GM12891 (cell line): ENCODE measurements at regions not wholly inside any gene's neighbourhood (a gene's known extent, or its start where the extent isn't known, plus 50 kb on each side); places are given as distances from the start of the nearest gene placed in this dataset.

Source experiments
- POLR2A ChIP-seq: IDR thresholded peaks from 2 replicates; pipeline ENCODE4 v1.6.1; 2011; ENCODE audit warnings: low read depth, low read length, control low read depth
- SPI1 ChIP-seq: IDR thresholded peaks from 2 replicates; pipeline ENCODE4 v1.6.1; 2011; ENCODE audit warnings: low read depth, low read length, control low read depth

GRCh38 chr1:189103956-189104355, 1373.7 kb downstream of the BRINP3 start:
- no peak for TF ChIP-seq SPI1
- no peak for TF ChIP-seq POLR2A
